HG02970 (cell line): ENCODE measurements at regions not wholly inside any gene's neighbourhood (a gene's known extent, or its start where the extent isn't known, plus 50 kb on each side); places are given as distances from the start of the nearest gene placed in this dataset.
"Not testable (repeated sequence)": the region's sequence is repeated elsewhere in the genome, so short reads cannot be mapped to it uniquely, and the experiment has no call there.

ENCODE experiments used
- ATAC-seq: cut with Tn5 transposase; IDR thresholded peaks from one replicate; pipeline ENCODE4 v1.9.1; 2021; ENCODE audit warnings: mild to moderate bottlenecking, moderate library complexity, moderate number of reproducible peaks; ENCODE audit not compliant: unreplicated experiment, low FRiP score

DNA sequence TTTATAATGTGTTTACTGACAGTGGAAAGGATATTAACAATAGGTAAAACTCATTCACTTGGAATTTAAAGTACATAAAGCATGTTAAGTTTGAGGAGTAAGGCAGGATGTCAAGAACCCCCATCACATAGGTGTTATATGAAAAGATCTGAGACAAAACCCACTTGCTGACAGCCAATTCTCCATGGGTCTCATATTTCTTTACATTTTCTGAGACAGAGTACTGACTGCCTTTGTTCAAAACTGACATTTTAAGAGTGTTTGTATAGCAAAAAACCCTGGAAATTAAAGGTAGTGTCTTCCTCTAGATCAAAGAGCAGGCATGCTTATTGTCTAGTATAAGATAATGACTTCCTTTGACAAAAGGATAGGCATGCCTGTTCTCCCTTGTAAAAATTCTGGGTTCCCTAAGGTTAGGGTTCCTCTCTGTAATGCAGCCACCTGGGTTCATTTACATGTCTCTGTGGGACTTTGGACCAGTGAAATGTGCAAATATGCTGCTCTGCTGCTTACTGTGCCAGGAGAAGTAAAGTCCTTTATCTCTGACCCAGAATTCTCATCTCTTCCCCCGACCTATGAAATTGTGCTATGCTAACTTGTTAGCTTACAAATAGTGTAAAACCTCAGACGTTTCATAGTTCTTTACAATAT, 123.6 kb downstream of the PCDH18 start:
- no peak for ATAC-seq

- not testable (repeated sequence) for ATAC-seq
Observed at GRCh38 chr4:137405833-137406232, 126.5 kb downstream of the PCDH18 start.

GRCh38 chr4:137394018-137394417, 138.3 kb downstream of the PCDH18 start:
- ATAC-seq = no peak

DNA sequence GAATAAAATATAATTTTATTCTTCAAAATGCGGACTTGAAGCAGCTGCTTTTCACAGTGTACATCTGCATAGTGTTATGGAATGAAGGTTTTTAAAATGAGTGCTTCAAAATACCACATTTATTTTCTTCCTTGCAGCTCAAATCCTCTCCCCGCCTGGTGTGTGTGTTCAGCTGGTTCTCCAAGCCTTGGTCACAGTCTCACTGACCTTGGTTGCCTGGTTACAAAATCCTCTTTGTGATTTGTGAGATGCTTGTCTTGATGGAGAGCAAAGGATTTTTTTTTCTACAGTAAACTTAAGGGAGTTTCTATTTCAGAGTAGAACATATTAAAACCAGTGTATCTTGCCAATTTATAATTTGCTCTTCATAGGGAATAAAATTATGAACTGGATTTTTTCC, 139.2 kb downstream of the PCDH18 start:
- ATAC-seq = no peak

DNA sequence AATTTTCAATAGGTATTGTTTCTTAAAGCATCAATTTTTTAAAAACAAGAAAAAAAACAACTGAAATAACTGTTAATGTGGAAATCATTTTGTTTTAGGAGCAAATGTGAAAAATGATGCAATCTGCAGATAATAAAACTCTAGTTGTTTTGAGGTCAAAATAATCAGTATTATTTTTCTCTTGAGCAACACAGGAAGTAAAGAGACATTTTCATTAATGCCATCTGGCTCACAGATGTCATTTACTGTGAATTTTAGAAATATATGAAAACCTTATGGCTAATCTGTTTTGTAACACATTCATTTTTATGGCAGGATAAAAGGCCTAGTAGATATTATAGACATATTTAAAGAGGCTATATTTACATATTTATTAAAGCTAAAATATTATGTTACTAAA, 141.6 kb downstream of the PCDH18 start:
- no peak for ATAC-seq

GRCh38 chr4:137389911-137390520, 142.3 kb downstream of the PCDH18 start:
- no peak for ATAC-seq

- no peak for ATAC-seq
Observed at GRCh38 chr4:137387924-137388323, 144.4 kb downstream of the PCDH18 start.

DNA sequence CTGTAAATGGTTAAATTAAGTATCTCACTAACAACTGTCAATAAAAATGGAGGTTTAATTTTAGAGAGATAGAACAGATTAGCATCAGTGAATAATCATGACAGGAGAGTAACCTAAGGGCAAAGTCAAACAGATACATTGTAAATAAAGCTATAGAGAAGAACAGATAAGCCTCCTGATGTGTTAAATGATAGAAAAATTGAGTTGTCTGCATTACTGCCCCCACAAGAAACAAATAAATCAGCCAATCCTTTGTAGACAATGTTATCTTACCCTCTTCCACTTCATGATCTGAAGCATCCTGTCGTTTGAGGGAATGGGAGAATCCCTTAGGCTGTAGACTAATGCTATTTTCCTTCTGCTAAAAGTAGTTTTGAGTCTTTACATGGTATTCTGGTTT, 147.8 kb downstream of the PCDH18 start:
- ATAC-seq = no peak

GRCh38 chr4:137378821-137379220, 153.5 kb downstream of the PCDH18 start:
- no peak for ATAC-seq

GRCh38 chr4:137378393-137378792, 153.9 kb downstream of the PCDH18 start:
- ATAC-seq = no peak

DNA sequence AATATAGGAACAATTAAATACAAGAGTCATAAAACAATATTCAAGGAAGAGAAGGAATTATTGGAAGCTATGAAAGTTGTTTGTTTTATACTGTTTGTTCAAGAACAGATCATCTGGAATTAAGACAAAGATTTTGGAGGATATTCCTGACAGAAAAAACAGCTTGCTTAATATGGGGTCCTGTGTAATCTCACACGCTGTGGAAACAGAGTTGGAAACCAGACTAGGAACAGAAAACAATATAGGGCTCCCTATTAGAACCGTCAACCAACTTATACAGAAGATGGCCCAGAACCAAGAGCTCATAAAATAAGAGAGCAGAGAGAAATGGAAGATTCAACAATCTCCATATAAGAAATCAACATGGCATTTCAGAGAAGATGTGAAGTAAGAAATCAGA, 156.0 kb downstream of the PCDH18 start:
- no peak for ATAC-seq

GRCh38 chr4:137375111-137375850, 157.0 kb downstream of the PCDH18 start:
- no peak for ATAC-seq

DNA sequence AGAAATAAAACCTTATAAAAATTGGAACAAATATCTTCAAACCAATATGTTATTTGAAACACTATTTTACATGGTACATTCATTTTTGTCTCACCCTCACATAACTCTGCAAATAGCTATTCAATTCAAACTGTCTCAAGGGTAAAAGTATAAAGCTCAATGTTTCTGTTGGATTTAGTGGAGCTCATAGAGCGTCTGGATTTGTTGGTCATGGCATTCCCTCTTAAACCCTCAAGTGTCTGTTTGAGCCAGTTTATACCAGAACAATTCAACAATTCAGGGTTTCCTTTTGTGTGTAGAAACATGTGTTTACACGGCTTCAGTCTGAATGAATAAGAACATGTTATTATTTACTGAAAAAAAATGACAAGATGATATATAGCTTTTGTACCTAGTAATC, 161.6 kb downstream of the PCDH18 start:
- ATAC-seq = no peak

DNA sequence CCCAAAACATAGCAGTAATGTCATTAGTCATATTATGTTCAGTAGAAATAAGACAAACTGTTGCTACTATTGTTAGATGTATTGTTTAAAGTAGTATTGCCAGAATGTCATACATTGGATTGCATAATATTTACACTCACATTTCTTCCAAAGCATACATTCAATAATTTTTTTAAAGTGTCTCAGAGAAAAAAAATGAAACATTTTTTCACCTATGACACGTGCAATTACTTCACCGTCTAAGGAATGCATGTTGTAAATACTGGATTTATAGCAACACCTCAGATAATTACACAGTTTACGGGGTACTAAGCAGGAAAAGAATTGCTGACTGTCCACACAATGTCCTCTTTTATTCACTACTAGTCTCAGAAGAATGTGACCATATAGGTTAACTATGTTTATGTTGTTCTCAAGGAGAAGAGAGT, 162.1 kb downstream of the PCDH18 start:
- no peak for ATAC-seq

GRCh38 chr4:137367620-137368019, 164.7 kb downstream of the PCDH18 start:
- no peak for ATAC-seq

GRCh38 chr4:137363496-137363895, 168.8 kb downstream of the PCDH18 start:
- ATAC-seq = no peak

DNA sequence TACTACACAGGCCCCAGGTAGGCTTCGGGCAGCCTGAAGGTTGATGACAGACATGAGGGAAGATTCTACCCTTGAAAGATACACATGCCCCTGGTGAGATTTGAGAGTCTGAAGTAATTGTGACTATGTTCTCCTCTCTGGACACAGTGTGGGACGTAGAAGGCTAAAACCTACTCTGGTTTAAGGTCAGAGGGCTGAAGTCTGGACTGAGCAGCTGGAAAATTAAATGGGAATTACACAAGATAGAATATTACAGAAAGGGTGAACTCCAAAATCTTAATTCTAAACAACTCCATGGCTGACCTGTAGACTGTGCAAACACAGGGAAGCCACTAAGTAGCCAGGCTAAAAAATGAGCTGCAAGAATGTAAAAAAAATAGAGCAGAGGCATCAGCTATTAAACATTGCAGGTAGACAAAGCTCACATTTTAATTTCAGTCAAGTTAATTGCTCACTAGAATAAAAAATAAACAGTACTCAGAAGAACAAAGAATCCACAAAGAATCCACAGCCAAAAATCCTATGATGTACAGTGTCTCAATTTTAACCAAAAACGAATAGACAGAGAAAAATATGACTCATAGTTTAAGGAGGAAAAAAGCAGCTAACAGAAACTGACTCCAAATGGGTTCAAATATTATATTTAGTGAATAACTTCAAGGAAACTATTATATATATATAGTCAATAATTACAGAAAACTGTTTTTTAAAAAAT, 170.4 kb downstream of the PCDH18 start:
- no peak for ATAC-seq

DNA sequence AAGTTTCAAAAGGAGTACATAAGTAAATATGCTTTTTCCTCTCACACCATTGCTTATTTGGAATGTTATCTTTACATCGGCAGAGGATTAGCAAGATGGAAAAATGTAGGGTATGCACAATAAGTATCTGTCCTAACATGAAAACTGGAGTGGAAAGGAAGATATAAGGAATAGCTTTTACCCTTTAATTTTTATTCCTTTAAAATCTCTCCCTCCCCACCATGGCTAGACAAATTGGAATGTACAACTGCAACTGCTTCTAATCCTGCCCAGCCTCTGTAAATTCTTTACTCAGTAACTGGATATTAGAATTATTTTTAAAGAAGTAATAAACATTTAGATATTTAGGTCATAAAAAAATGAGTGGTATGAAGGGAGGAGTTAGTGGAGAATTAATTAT, 171.5 kb downstream of the PCDH18 start:
- ATAC-seq = no peak

DNA sequence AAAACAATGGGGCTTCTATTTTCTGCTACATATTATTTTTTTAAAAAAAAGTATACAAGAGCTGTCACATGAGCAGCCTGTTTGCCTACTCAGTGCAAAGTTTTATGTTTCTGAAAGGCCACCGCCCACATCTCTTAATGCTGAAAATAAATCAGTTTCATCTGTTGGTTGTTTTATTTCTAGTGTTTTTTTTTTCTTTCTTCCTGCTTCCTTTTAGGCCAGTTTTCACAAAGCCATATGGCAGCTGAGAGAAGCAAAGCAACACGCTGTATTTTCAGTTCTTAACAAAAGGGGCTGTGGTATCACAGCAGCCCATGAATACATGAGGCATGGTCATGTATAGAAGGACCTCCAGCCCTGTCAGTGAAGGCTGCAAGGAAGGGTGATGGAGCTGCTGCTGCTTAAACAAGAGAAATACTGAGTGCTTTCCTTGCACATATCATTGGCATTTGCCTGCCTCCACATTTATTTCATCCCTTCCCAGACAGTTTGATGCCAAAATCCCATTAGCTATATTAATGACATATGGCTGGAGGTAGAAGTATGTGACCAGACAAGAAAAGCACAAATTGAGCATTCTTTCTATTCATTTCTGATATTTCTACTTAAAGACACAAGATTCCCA, 172.5 kb downstream of the PCDH18 start:
- ATAC-seq = no peak

- ATAC-seq = not testable (repeated sequence)
Observed at GRCh38 chr4:137354562-137354961, 177.7 kb downstream of the PCDH18 start.

DNA sequence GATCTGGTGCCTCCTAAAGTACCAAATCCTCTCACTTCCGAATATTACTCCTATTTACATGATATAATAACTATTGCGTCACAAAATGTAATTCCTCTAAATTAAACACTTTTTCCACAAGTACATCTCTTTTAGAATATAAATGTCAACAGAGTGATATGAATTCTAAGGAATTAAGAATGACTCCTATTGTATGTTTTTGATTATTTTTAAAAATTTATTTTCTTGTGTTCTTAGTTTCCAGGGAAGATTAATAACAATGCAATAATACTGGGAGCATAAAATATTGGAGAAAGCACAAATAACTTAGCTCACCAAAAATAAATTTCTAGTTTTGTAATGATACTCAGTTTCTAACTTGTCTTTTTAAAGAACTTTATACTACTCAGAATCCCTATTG, 184.9 kb downstream of the PCDH18 start:
- no peak for ATAC-seq
